Limb (tissue), 2 donors: ENCODE measurements at regions not wholly inside any gene's neighbourhood (a gene's known extent, or its start where the extent isn't known, plus 50 kb on each side); places are given as distances from the start of the nearest gene placed in this dataset.

Experiments used
- DNase-seq, 2 donors: peaks; one replicate each; pipeline ENCODE4 v3.0.0-alpha.2; 2016; ENCODE audit errors: extremely low spot score in 2 of 2

DNA sequence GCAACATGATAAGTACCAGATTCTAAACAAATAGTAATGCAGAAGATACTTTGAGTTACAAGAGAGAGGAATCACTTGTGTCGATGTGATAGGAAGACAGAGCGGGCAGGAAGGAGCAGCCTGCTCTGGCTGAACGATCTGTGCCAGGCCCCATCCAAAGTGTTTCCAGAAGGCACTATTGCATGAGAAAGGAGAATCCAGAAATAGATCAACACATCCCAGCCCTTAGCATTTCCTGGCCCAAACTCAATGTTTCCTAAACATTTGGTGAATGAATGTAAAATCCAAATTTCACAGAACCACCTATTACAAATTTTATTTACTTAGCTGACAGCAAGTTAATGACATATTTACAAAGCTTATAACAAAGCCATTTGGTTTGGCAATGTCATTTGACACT is 257.2 kb downstream of the TXNL1 start:
- DNase-seq: no peak

DNA sequence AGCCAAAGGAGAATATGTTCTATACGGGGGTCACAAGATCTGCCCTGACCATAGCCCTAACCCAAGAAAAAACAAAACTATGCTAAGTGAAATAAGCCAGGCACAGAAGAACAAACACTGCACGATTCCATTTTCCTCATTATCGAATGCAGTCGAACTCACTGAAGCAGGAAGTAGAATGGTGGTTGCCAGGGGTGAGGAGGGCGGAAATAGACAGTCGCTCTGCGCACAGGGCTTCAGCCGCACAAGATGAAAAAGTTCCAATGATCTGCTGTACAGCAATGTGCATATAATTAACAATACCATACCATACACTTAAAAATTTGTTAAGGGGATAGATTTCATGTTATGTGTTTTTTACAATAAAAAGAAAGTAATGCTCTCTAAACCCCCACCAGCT is 257.7 kb downstream of the TXNL1 start:
- DNase-seq: no peak

DNA sequence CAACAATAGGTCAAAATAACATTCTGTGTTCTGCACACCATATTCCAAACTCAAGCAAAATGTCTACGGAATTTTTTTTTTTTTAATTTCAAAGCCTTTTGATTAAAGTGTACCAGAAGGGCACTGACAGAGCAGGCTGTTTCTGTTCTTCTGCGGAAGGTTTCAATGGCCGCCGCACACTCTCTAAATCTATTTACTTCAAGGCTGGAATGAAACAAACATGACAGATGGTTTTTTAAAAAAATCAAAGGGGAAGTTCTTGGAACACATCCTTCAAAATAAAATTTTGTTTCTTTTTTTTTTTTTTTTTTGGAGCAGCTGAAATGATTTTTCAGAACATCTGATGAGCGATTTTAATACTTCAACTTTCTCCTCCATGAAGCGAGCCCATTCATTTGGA is 259.1 kb downstream of the TXNL1 start:
- DNase-seq: no peak

DNA sequence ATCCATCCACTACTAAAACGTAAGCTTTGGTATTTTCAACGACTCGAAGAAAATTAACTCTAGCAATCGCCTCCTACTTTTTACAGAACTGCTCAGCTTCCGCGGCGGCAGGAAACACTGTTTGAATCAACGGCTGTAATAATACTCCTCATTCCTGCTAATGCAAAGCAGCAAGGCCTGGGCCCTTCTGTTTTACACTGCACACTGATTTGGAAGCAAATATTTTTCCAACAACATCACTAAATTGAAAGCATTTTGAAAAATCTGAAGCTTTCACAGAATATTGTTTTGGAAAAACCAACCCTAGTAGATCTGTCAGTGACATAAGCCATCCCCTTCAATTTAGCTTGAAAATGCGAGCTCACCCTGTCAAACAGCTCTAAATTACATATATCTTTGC is 261.2 kb downstream of the TXNL1 start:
- DNase-seq: peak in 1 of 2 donors; percentile 31

DNA sequence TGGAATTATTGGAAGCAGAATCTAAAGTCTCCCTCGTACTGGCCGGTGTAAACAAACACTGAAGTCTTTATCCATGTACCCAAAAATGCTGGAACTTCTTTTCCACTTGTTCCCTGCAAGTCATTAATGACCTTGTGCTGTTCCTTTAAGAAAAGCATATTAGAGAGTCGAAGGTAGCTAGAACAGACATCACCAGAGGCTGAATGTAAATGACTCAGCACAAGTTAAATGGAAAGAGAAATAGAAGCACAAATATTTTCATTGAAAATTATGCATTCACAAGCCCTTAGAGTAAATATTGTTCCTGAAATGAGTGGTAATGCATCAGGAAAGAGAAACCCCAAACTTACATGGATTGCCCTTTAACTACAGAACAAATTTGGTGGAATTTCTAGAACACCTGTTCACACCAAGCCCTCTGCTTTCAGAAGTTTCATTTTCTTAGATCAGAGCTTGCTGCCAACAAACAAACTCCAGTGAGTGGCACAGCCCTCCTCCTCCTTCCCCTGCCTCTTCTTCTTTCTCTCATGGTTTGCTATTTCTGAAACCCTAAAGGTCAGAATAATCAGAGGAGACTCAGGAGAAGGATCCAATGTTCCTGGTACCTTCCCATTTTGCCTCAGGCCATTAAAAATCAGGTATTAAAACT is 264.3 kb downstream of the TXNL1 start:
- DNase-seq: no peak

DNA sequence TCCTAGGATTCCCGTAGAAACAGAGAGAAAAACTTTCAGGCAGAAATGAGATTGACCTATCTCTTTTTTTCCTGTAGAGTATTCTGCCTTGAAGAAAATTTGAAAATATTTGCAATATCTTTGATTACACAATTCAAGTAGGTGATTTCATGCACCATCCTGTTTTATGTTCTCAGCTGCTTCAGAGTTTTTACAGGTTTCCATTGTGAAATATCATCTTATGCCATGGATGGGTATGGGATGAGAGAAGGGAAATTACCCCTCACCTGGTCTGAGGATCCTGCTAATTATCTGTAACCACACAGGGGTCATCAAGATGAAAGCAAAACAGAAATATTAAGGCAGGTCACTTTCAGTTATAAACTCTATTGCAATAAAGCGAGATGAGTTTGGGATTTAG is 264.8 kb downstream of the TXNL1 start:
- no peak for DNase-seq

DNA sequence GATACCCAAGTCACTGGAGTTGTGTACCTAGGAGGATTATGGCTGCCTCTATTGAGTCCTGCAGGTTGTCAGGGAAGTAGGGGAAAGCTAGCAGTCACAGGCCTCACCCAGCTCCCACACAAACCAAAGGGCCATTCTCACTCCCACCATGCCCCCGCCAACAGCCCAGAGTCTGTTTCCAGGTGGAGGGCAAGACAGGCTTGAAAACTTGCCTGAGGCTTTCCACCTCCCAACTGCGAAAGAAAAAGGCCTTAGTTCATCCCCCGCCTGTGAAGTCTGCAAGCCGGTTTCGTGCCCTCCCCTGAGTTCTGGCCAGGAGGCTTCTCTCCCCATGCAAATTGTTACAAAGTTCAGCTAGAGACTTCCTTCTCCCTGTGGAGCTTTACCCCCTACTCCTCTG is 270.3 kb downstream of the TXNL1 start:
- no peak for DNase-seq

DNA sequence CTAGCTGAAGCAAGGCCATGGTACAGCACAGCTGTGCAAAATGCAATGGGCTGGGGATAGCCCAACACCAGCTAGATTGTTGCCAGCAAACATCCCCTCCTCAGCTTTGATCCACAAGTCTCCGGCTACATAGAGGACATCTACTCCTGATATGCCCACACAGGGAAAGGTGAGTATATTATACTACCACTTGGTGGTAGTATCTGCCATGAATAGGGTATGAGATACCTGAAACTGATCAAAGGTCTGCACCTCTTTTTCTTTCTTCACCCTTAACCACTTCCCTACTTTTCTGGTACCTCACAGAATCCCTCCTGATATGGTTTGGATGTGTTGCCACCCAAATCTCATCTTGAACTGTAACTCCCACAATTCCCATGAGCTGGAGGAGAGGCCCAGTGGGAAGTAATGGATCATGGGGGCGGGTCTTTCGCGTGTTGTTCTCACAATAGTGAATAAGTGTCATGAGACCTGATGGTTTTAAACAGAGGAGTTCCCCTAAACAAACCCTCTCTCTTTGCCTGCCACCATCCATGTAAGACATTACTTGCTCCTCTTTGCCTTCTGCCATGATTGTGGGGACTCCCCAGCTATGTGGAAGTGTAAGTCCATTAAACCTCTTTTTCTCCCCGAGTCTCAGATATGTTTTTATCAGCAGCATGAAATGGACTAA is 279.6 kb downstream of the TXNL1 start:
- DNase-seq: no peak

DNA sequence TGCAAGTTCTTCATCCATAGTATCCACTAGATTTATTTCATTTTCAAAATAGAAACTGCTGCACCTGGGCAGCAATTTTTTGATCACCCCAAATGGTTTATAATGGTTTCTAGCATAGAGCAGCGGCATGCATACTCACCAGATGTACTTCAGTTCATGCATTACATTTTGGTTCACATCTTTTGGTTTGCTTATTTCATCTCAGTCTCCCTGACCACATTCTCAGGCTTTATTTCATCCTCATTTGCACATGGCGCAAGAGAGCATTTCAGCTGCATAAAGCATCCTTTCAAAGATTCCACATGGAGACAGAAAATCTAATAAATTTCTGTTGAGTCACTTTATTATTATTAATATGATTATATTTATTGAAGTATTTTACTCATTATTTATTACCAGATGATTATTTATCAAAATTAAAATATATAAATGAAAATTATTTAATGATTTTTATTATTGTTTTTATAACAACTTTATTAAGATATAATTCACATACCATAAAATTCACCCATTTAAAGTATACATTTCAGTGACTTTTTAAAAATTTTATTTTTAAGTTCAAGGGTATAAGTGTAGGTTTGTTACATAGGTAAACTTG is 284.6 kb downstream of the TXNL1 start:
- no peak for DNase-seq

DNA sequence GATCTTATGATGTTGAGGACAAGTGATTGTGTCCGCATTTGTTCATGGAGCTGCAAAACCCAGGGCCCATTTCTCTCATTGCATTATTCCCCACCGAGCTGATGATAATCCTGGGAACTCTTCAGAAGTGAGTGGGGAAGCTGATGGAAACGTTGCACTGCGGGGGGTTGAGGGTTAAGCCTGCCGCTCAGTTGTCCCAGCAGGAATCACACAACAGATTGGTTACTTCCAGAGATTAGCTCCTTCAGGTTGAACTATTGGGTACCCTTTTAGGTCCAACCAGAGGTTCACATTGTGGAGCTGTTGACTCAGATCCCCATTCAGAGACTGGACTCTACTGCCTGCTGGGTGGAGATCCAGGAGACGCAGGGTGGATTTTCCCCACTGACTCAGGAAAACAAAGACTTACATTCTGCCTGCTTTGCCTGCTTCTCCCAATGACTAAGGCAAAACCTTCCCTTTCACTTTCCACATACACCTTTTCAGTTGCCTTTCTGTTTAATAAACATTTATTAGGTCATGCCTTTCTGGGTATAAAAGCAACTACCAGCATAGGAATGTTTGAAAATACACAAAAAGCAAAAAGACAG is 286.4 kb downstream of the TXNL1 start:
- no peak for DNase-seq

DNA sequence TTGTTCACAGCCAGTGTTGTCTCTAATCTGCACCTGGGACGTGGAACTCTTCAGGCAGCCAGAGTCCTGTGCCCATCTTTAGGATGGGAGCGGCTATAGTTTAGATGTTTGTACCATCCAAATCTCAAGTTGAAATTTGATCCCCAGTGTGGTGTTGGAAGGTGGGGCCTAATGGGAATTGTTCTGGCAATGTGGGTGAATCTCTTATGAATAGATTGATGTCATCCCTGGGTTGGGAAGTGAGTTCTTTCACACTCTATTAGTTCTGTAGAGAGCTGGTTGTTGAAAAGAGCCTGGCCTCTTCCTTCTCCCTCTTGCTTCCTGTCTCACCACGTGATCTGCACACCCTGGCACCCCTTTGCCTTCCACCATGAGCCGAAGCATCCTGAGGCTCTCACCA is 300.9 kb downstream of the TXNL1 start:
- no peak for DNase-seq

DNA sequence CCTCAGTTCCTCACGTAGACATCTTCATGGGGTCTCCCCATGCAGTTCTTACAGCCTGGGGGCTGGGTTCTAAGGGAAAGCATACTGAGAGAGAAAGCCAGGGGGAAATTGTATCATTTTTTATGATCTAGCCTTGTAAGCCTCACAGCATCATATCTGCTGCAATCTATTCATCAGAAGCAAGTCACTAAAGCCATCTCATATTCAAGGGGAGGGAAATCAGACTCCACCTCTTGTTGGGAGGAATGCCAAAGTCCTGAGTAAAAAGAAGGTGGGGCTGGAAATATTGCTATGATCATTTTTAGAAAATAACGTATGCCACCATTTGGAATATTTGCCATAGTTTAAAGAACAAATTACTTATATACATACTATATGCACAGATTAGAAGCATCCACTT is 304.6 kb downstream of the TXNL1 start:
- no peak for DNase-seq

DNA sequence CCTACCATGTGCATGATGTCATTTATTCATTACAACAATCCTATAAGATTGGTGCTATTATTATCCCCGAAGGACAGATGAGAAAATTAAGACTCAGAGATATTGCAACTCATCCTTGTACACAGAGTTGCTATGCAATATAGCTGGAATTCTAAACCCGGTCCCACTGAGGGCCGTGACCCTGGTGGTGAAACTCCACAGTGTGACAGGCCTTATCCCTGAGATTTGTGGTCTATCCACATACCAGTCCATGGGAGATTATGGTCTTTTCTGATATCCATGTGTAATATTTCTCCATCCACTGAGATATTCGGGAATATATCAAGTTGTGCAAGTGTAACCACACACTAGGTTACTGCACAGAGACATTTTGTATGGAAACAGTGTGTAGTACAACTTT is 305.2 kb downstream of the TXNL1 start:
- no peak for DNase-seq

DNA sequence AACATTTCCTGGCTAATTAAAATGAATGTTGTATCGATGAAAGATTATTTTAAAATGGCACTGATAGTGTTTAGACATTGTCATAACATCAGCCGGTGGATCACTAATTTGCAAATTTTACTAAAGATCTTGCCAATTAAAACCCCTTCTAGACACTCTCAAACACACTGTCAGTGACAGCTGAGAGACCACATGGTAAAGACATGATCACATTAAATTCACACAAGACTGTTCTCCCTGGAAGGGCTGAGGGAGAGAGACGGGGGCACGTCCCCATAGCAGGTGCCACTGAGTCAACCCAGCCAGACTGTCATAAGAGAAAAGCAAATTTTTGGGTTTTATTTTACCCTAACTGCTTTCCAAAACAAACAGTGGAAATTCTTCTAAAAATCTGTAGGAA is 306.0 kb downstream of the TXNL1 start:
- no peak for DNase-seq

DNA sequence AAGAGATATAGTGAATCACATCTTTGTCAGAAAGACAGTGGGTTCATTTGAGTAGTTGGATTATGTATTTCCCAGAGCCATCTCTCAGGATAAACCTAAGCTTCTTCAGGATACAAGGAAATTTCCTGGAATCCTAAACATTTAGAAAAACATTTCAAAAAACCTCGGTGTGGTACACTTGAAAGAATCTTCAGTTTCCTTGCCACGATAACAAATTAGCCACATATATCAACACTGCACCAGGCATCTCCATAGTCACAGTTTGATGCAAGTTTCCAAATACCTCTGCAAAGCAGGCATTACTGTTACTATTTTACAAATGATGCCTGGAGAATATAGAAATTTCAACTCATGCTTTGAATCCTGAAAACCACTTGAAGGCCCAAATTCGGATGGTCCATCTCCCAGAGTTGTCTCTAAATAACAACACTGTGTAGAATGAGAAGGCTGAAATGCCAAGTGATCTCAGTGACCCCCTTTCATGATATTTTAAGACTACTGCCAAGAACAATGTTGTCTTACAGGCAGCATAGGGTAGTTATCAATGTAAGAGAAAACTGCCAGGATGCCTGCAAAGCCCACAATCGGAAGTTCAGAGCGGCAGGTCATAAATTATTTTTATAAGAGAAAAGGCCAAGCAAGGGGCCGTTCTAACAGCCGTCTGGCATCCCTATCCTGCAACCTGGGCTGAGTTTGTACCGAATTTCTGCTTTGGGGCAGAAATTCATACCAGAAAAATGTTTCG is 307.9 kb downstream of the TXNL1 start:
- DNase-seq: no peak

DNA sequence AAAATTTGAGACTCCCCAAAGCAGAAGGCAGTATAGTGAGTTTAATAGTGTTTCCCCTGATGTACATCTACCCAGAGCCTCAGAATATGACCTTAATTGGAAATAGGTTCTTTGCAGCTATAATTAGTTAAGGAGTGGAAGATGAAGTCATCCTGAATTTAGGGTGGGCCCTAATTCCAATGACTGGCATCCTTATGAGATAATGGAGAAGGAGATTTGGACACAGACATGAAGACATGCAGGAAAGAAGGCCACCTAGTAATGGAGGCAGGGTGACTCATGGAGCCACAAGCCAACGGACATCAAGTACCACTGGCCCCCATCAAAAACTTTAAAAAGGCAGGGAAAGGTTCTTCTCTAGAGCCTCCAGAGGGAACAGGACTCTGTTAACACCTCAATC is 308.9 kb downstream of the TXNL1 start:
- DNase-seq: no peak

DNA sequence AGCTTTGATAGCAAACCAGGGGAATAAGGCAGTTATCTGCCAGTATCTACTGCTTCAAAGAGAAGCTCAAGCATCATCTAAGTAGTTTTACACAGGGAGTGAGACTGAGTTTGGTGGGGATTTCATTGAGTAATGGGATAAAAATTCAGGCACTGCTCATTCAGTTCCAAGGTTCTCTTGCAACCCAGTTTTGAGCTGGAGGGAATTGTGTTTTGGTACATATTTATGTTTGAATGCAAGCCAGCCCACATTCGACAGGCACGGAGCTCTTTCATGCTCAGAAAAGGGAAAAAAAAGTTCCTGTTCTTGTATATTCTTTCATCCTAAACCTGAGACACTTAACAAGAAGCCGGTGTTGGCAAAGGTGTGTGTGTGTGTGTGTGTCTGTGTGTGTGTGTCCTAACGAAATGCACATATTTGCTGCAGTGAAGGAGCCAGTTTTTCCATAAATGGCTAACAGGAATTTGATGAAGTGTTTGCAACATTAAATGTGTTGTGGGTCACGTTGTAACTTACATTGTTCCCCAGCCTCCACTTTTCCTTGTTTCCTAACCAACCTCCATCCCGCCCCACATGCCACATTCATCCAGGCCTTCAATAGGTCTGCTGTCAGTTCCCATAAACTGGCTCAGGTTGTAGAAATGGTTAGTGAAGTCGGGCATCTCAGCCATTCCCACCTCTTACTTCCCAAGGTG is 311.1 kb downstream of the TXNL1 start:
- DNase-seq: no peak

DNA sequence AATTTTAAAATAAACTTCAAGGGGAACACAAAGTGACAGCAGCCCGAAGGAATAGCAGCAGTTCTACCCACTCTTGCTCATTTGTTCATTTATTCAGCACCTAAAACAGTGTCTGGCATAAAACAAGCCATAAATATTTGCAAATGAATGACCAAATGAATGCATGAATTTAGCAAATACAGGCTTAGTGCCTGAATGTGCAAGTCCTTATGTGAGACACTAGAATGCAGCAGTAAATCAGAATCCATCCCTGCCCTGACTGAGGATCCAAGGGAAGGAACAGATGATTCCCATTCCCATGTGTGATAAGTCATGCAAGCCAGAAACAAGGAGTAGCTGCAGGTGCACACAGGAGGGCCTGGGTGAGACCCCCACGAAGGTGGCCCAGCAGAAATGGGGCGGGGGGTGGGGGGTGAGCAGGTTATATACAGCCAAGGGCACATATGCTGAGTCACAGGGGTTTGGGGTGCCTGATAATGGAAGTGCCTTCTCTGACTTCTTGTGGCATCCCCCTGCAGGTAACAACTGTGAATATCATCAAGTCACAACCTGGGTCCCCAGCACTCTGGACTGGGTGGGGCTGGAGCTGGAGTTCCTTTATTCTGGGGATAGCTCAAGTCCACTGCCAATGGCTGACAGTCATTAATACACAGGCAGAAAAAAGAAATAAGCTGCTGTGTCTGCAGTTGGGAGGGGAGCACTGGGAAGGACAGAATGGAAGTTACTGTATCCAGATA is 311.9 kb downstream of the TXNL1 start:
- no peak for DNase-seq

DNA sequence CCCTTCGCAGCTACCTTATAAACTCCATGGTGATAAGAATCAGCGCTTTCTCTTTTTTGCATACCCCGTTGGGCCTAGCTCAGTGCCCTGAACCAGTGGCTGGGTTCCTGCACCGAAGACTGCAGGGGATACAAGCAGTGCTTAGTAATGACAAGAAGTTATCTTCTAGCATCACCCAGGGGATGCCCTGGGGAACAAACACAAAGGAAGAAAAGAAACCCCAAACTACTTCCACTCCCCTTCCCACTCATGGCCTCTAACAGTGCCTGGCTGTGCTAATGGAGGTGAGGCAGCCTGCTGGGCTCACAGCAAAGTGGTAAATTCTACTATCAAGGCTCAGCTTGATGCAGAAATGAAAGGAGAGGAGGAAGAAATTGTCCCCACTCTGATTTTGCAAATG is 314.7 kb downstream of the TXNL1 start:
- DNase-seq: no peak

DNA sequence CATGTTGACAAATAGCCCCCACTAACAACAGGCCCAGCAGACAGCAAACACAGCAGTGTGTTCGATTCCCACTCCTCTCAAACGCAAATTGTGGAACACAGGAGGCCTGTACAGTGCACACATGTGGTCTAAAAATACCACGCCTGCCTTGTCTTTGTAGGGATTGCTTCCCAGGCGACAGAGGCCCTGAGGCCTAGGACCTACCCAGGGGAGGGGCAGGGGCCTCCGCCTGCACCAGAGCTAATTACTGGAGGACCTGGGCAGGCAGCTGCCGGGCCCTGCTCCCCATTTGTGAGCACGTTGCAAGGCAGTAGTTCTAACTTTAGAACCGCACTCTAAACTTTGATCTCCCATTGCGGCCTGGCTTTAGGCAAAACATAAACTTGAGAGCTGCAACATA is 316.0 kb downstream of the TXNL1 start:
- peak; percentile 37 to 42 for DNase-seq

DNA sequence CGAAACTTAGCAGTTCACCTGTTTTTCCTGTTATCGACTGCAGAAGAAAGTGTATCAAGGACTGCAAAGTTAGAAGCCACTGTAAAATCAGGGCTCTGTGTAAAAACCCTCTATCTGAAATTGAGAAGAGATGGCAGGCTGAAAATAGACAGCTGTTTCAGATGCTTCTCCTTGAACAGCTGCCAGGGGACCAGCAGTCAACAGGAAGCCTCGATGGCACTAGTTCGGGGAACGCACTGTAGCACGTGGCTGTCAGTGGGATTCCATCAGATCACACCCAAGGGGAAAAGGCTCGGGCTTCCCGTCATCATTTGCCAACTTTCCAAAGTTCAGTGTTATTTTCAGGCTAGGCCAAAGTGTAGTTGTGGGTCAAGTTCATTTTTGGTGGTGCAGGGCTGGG is 316.9 kb downstream of the TXNL1 start:
- DNase-seq: peak; percentile 42 to 71
